KMS-11 (cell line): ENCODE measurements at regions not wholly inside any gene's neighbourhood (a gene's known extent, or its start where the extent isn't known, plus 50 kb on each side); places are given as distances from the start of the nearest gene placed in this dataset.

Source experiments
- H2AFZ ChIP-seq: fragments of 200-600 bp; sonication (generic); 2 replicates; pipeline ENCODE4 v1.6.1; 2016; ENCODE audit warnings: antibody characterized with exemption, mixed run types, low read depth
- H3K27ac ChIP-seq: fragments of 200-600 bp; sonication (generic); 2 replicates; pipeline ENCODE4 v1.6.1; 2016; ENCODE audit warnings: mild to moderate bottlenecking, mixed run types
- H3K27me3 ChIP-seq: fragments of 200-600 bp; sonication (generic); 2 replicates; pipeline ENCODE4 v1.6.1; 2017; ENCODE audit warnings: mild to moderate bottlenecking, low read depth, mixed run types, moderate library complexity; ENCODE audit not compliant: insufficient read depth
- H3K36me3 ChIP-seq: fragments of 200-600 bp; sonication (generic); 2 replicates; pipeline ENCODE4 v1.6.1; 2017; ENCODE audit warnings: mild to moderate bottlenecking, mixed run types; ENCODE audit not compliant: insufficient read depth
- H3K4me1 ChIP-seq: fragments of 200-600 bp; sonication (generic); 2 replicates; pipeline ENCODE4 v1.6.1; 2016; ENCODE audit warnings: mild to moderate bottlenecking, low read depth, mixed run types; ENCODE audit not compliant: poor library complexity, severe bottlenecking
- H3K4me2 ChIP-seq: fragments of 200-600 bp; sonication (generic); 2 replicates; pipeline ENCODE4 v1.7.0; 2016; ENCODE audit warnings: mild to moderate bottlenecking, mixed run types
- H3K4me3 ChIP-seq: fragments of 200-600 bp; sonication (generic); IDR thresholded peaks from 2 replicates; pipeline ENCODE4 v1.6.1; 2017; ENCODE audit warnings: low read depth, low read length, mixed read lengths; ENCODE audit not compliant: insufficient read depth
- H3K79me2 ChIP-seq: fragments of 200-600 bp; sonication (generic); 2 replicates; pipeline ENCODE4 v1.6.1; 2016; ENCODE audit warnings: low read depth, mixed run types; ENCODE audit not compliant: insufficient read depth
- H3K9ac ChIP-seq: fragments of 200-600 bp; sonication (generic); 2 replicates; pipeline ENCODE4 v1.6.1; 2016; ENCODE audit warnings: mild to moderate bottlenecking, mixed run types
- H4K20me1 ChIP-seq: fragments of 200-600 bp; sonication (generic); 2 replicates; pipeline ENCODE4 v1.6.1; 2016; ENCODE audit warnings: mild to moderate bottlenecking, mixed run types; ENCODE audit not compliant: insufficient read depth
- TF ChIP-seq, protein P1 (sequence below): fragments of 200-600 bp; sonication (generic); conservative IDR thresholded peaks from 2 replicates; pipeline ENCODE4 v1.6.1; 2017; ENCODE audit warnings: low read depth, mild to moderate bottlenecking, antibody characterized with exemption, low read length, moderate library complexity, mixed read lengths

DNA sequence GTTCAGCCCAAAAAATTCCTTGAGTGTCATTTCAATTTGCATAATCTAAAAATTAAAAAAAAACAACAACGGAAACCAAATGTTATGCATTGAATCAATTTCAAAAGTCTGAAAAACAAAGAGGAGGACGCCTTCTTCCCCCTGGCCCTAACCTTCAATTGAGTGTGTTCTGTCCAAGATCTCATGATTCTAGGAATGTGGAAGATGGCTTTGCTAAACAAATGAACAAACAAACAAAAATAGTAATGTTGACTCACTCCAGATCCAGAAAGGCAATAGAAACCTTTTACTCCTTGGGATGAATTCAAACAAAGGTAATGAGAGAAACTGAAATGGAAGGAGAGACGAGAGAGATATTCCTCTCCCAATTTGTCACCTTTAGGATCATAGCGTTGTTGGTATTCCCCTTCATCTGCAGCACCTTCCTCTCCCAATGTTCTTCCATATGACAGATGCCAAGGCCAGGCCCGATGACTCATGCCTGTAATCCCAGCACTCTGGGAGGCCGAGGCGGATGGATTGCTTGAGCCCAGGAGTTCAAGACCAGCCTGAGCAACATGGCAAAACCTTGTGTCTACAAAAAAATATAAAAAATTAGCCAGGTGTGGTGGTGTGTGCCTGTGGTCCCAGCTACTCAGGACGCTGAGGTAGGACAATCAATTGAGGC lies 109.2 kb upstream of the ADGRF1 start:
- H3K79me2 ChIP-seq: no peaks in the 10 kb centered on the region
- TF ChIP-seq, protein P1, sequence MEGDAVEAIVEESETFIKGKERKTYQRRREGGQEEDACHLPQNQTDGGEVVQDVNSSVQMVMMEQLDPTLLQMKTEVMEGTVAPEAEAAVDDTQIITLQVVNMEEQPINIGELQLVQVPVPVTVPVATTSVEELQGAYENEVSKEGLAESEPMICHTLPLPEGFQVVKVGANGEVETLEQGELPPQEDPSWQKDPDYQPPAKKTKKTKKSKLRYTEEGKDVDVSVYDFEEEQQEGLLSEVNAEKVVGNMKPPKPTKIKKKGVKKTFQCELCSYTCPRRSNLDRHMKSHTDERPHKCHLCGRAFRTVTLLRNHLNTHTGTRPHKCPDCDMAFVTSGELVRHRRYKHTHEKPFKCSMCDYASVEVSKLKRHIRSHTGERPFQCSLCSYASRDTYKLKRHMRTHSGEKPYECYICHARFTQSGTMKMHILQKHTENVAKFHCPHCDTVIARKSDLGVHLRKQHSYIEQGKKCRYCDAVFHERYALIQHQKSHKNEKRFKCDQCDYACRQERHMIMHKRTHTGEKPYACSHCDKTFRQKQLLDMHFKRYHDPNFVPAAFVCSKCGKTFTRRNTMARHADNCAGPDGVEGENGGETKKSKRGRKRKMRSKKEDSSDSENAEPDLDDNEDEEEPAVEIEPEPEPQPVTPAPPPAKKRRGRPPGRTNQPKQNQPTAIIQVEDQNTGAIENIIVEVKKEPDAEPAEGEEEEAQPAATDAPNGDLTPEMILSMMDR: no peak
- H2AFZ ChIP-seq: no peak overlapping the region
- no peaks in the 10 kb centered on the region for H4K20me1 ChIP-seq
- no peak overlapping the region for H3K4me3 ChIP-seq
- no peak overlapping the region for H3K9ac ChIP-seq
- no peaks in the 10 kb centered on the region for H3K27me3 ChIP-seq
- no peak overlapping the region for H3K27ac ChIP-seq
- H3K36me3 ChIP-seq: no peaks in the 10 kb centered on the region
- H3K4me1 ChIP-seq: no peaks in the 10 kb centered on the region
- H3K4me2 ChIP-seq: no peak overlapping the region

DNA sequence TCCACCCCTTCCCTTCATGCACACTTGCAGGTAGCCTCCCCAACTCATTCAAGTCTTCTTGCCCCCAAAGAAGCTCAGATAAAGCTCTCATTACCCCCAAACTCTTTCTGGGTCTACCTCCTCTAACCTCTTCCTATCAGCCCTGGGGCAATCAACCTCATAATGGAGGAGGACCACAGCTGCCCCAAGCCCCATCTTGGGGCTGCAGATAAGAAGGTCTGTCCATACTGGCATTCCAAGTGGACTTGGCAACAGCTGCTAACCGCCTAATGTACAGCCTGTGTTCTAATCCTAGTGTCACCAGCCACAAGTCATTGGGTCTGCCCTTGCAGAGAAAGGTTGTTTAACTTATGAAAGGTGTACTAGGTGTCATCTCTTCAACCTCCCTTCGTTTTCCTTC lies 107.4 kb upstream of the ADGRF1 start:
- Histone ChIP-seq H2AFZ (no peak overlapping the region), H3K27ac (no peak overlapping the region), H3K9ac (no peak overlapping the region), H3K27me3 (no peaks in the 10 kb centered on the region), H3K4me1 (no peaks in the 10 kb centered on the region), H4K20me1 (no peaks in the 10 kb centered on the region), H3K36me3 (no peaks in the 10 kb centered on the region), H3K79me2 (no peaks in the 10 kb centered on the region), H3K4me2 (no peak overlapping the region), H3K4me3 (no peak overlapping the region)
- TF ChIP-seq, protein P1: no peak

DNA sequence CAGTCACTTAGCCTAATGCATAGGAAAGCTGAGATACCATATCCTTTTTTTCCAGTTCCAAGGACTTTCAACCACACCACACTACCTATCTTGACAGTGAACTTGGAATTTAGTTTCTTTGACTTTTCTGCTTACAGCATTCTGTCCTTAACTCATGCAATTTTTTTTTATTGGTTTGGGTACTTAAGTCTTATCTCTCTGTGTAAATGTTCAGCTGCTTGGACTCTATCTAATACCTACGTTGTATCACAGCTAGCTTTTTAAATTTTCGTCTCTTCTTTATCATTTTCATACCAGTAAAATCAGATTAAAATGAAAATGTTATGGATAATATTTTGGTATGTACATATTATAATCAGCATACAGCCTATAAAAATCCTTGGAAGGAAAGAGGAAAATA lies 106.9 kb upstream of the ADGRF1 start:
- TF ChIP-seq, protein P1: no peak
- H2AFZ ChIP-seq: no peak overlapping the region
- H3K9ac ChIP-seq: no peak overlapping the region
- no peaks in the 10 kb centered on the region for H3K4me1 ChIP-seq
- no peaks in the 10 kb centered on the region for H3K36me3 ChIP-seq
- no peak overlapping the region for H3K27ac ChIP-seq
- no peak overlapping the region for H3K4me3 ChIP-seq
- no peaks in the 10 kb centered on the region for H3K79me2 ChIP-seq
- no peaks in the 10 kb centered on the region for H3K27me3 ChIP-seq
- H4K20me1 ChIP-seq: no peaks in the 10 kb centered on the region
- H3K4me2 ChIP-seq: no peak overlapping the region

DNA sequence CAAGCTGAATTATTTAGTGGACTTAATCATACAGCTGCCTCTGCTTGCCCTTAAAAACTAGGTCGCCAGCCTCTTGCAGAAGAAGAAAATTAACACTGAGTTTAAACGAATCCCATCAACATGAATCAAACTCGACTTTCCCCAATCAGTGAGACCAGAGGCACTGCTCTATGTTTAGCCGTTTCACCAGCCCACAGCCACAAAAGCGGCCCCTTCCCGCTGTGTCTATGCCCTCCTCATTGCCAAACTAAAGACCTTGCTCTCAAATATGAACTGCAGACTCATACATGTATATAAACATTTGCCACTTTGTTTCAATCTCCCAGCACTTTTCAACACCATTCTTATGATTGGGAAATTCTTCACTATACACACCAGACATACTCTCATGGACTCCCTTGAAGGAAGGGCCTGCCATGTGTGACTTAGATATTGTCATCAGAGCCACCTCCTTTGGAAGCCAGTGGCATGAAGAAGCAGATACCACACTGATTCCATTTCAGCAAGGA lies 105.8 kb upstream of the ADGRF1 start:
- H4K20me1 ChIP-seq: no peaks in the 10 kb centered on the region
- H2AFZ ChIP-seq: no peak overlapping the region
- no peak overlapping the region for H3K27ac ChIP-seq
- H3K4me2 ChIP-seq: no peak overlapping the region
- H3K4me1 ChIP-seq: no peaks in the 10 kb centered on the region
- H3K9ac ChIP-seq: no peak overlapping the region
- TF ChIP-seq, protein P1: no peak
- H3K27me3 ChIP-seq: no peaks in the 10 kb centered on the region
- H3K4me3 ChIP-seq: no peak overlapping the region
- H3K36me3 ChIP-seq: no peaks in the 10 kb centered on the region
- no peaks in the 10 kb centered on the region for H3K79me2 ChIP-seq
